HEK293T (cell line): ENCODE measurements at regions not wholly inside any gene's neighbourhood (a gene's known extent, or its start where the extent isn't known, plus 50 kb on each side); places are given as distances from the start of the nearest gene placed in this dataset.

ENCODE experiments used
- CTBP1 ChIP-seq: fragments of 450-650 bp; IDR thresholded peaks from 2 replicates; pipeline ENCODE4 v1.6.1; 2016; ENCODE audit warnings: borderline replicate concordance
- SP1 ChIP-seq: fragments of 450-650 bp; IDR thresholded peaks from 2 replicates; pipeline ENCODE4 v1.6.1; 2017

GRCh38 chr6:90445533-90446108 lies 141.3 kb downstream of the MAP3K7 start:
- TF ChIP-seq CTBP1 (no peak), SP1 (no peak)
